Activated naive CD4-positive, alpha-beta T cell treated with anti-CD3 and anti-CD28 coated beads for 36 hours (primary cell): ENCODE measurements at regions not wholly inside any gene's neighbourhood (a gene's known extent, or its start where the extent isn't known, plus 50 kb on each side); places are given as distances from the start of the nearest gene placed in this dataset.
A peak's percentile ranks its signal among the peaks of the same experiment; 100 is the strongest.

Experiments
- CTCF ChIA-PET: fragments of 350-600 bp; sonication (Branson Sonifier 250); formaldehyde crosslinking; loops from one replicate; lab custom pipeline; 2021; ENCODE audit warnings: antibody characterized with exemption; lab: Charles Lee
- DNase-seq: peaks from one replicate; pipeline ENCODE4 v3.0.0-alpha.2; 2020
- H3K27ac Mint-ChIP-seq: one replicate; pipeline ENCODE4 v1.8.0; 2021; ENCODE audit warnings: mild to moderate bottlenecking, mixed read lengths
- H3K27me3 Mint-ChIP-seq: one replicate; pipeline ENCODE4 v1.8.0; 2021; ENCODE audit warnings: low read depth, mixed read lengths
- H3K36me3 Mint-ChIP-seq: one replicate; pipeline ENCODE4 v1.8.0; 2021; ENCODE audit warnings: low read depth, mixed read lengths
- H3K4me1 Mint-ChIP-seq: one replicate; pipeline ENCODE4 v1.8.0; 2021; ENCODE audit warnings: low read depth, mixed read lengths
- H3K4me3 Mint-ChIP-seq: one replicate; pipeline ENCODE4 v1.8.0; 2021; ENCODE audit warnings: mild to moderate bottlenecking, moderate library complexity, mixed read lengths
- H3K9me3 Mint-ChIP-seq: one replicate; pipeline ENCODE4 v1.8.0; 2021; ENCODE audit warnings: mixed read lengths
- intact Hi-C: fragments of 100-400 bp; cut with micrococcal nuclease; formaldehyde crosslinking; loops from one replicate; pipeline ENCODE4 v1.15.1; 2023

- Mint-ChIP-seq H3K4me1 (no peaks in the 10 kb centered on the region), H3K4me3 (no peak overlapping the region), H3K27ac (no peak overlapping the region), H3K9me3 (no peaks in the 10 kb centered on the region), H3K27me3 (peaks cover 11% of the 10 kb centered on the region), H3K36me3 (no peaks in the 10 kb centered on the region)
- DNase-seq = no peak
- CTCF ChIA-PET = no interaction called here
- intact Hi-C loops = no loop called here
Observed at GRCh38 chr13:44108331-44108858, 228.7 kb downstream of the LACC1 start.

- H3K9me3 Mint-ChIP-seq = no peaks in the 10 kb centered on the region
- intact Hi-C loops = no loop called here
- CTCF ChIA-PET = no interaction called here
- no peak for DNase-seq
- H3K36me3 Mint-ChIP-seq = peaks cover 2% of the 10 kb centered on the region
- no peak overlapping the region for H3K27ac Mint-ChIP-seq
- H3K27me3 Mint-ChIP-seq = no peaks in the 10 kb centered on the region
- H3K4me3 Mint-ChIP-seq = no peak overlapping the region
- H3K4me1 Mint-ChIP-seq = no peaks in the 10 kb centered on the region
Observed at GRCh38 chr13:44110091-44110621, 230.5 kb downstream of the LACC1 start.

- no peaks in the 10 kb centered on the region for H3K27me3 Mint-ChIP-seq
- no peak for DNase-seq
- H3K4me1 Mint-ChIP-seq = peaks cover 1% of the 10 kb centered on the region
- intact Hi-C loops = no loop called here
- H3K4me3 Mint-ChIP-seq = no peak overlapping the region
- no peaks in the 10 kb centered on the region for H3K9me3 Mint-ChIP-seq
- H3K27ac Mint-ChIP-seq = no peak overlapping the region
- CTCF ChIA-PET = no interaction called here
- H3K36me3 Mint-ChIP-seq = peaks cover 2% of the 10 kb centered on the region
Observed at GRCh38 chr13:44111701-44112100, 232.0 kb downstream of the LACC1 start.

GRCh38 chr13:44112700-44113329 is 233.1 kb downstream of the LACC1 start:
- H3K36me3 Mint-ChIP-seq = peaks cover 2% of the 10 kb centered on the region
- H3K27me3 Mint-ChIP-seq = no peaks in the 10 kb centered on the region
- H3K9me3 Mint-ChIP-seq = no peaks in the 10 kb centered on the region
- H3K27ac Mint-ChIP-seq = no peak overlapping the region
- H3K4me1 Mint-ChIP-seq = peaks cover 7% of the 10 kb centered on the region
- DNase-seq = no peak
- intact Hi-C loops = no loop called here
- no peak overlapping the region for H3K4me3 Mint-ChIP-seq
- CTCF ChIA-PET = no interaction called here

- CTCF ChIA-PET = interaction anchor here (0.6 kb wide), 1 partner anchor 495 kb away, joined by 3 read pairs; no protein-coding TSS in a partner anchor
- DNase-seq = peak; percentile 4
- intact Hi-C loops = no loop called here
Observed at GRCh38 chr13:44116562-44117332, 237.0 kb downstream of the LACC1 start.

GRCh38 chr13:44117351-44117750 is 237.6 kb downstream of the LACC1 start:
- CTCF ChIA-PET = no interaction called here
- intact Hi-C loops = no loop called here
- Mint-ChIP-seq H3K4me1 (peaks cover 7% of the 10 kb centered on the region), H3K27me3 (no peaks in the 10 kb centered on the region), H3K27ac (no peak overlapping the region), H3K36me3 (peaks cover 2% of the 10 kb centered on the region), H3K4me3 (no peak overlapping the region), H3K9me3 (no peaks in the 10 kb centered on the region)
- no peak for DNase-seq

More at GRCh38 chr13:44116562-44117332, 237.0 kb downstream of the LACC1 start:
- Mint-ChIP-seq H3K9me3 (no peaks in the 10 kb centered on the region), H3K27ac (no peak overlapping the region), H3K4me3 (no peak overlapping the region), H3K4me1 (peaks cover 7% of the 10 kb centered on the region), H3K27me3 (no peaks in the 10 kb centered on the region), H3K36me3 (peaks cover 2% of the 10 kb centered on the region)

- H3K27me3 Mint-ChIP-seq = no peaks in the 10 kb centered on the region
- DNase-seq = no peak
- peaks cover 2% of the 10 kb centered on the region for H3K36me3 Mint-ChIP-seq
- H3K4me3 Mint-ChIP-seq = no peak overlapping the region
- intact Hi-C loops = no loop called here
- H3K27ac Mint-ChIP-seq = no peak overlapping the region
- H3K4me1 Mint-ChIP-seq = peaks cover 7% of the 10 kb centered on the region
- no peaks in the 10 kb centered on the region for H3K9me3 Mint-ChIP-seq
- CTCF ChIA-PET = no interaction called here
Observed at GRCh38 chr13:44117816-44118215, 238.1 kb downstream of the LACC1 start.

- intact Hi-C loops = no loop called here
- CTCF ChIA-PET = interaction anchor here (1.1 kb wide), 1 partner anchor 55 kb away, joined by 3 read pairs; no protein-coding TSS in a partner anchor
- Mint-ChIP-seq H3K27ac (no peak overlapping the region), H3K9me3 (peaks cover 4% of the 10 kb centered on the region), H3K36me3 (peaks cover 2% of the 10 kb centered on the region), H3K27me3 (no peaks in the 10 kb centered on the region), H3K4me3 (no peak overlapping the region), H3K4me1 (peaks cover 7% of the 10 kb centered on the region)
- no peak for DNase-seq
Observed at GRCh38 chr13:44118881-44119280, 239.2 kb downstream of the LACC1 start.

- CTCF ChIA-PET = interaction anchor here (0.7 kb wide), 1 partner anchor 224 kb away, joined by 4 read pairs; no protein-coding TSS in a partner anchor
- peaks cover 7% of the 10 kb centered on the region for H3K4me1 Mint-ChIP-seq
- no peak overlapping the region for H3K27ac Mint-ChIP-seq
- no peaks in the 10 kb centered on the region for H3K27me3 Mint-ChIP-seq
- no peaks in the 10 kb centered on the region for H3K36me3 Mint-ChIP-seq
- intact Hi-C loops = no loop called here
- peaks cover 8% of the 10 kb centered on the region for H3K9me3 Mint-ChIP-seq
- H3K4me3 Mint-ChIP-seq = no peak overlapping the region
- DNase-seq = no peak
Observed at GRCh38 chr13:44120043-44120442, 240.3 kb downstream of the LACC1 start.

GRCh38 chr13:44120849-44121755 is 241.4 kb downstream of the LACC1 start:
- intact Hi-C loops = no loop called here
- Mint-ChIP-seq H3K27me3 (no peaks in the 10 kb centered on the region), H3K36me3 (no peaks in the 10 kb centered on the region), H3K9me3 (peaks cover 8% of the 10 kb centered on the region), H3K4me3 (no peak overlapping the region), H3K4me1 (peaks cover 7% of the 10 kb centered on the region), H3K27ac (no peak overlapping the region)
- no peak for DNase-seq
- CTCF ChIA-PET = no interaction called here

- no peaks in the 10 kb centered on the region for H3K36me3 Mint-ChIP-seq
- no peaks in the 10 kb centered on the region for H3K27me3 Mint-ChIP-seq
- intact Hi-C loops = no loop called here
- H3K27ac Mint-ChIP-seq = no peak overlapping the region
- H3K9me3 Mint-ChIP-seq = peaks cover 8% of the 10 kb centered on the region
- H3K4me1 Mint-ChIP-seq = no peaks in the 10 kb centered on the region
- no peak overlapping the region for H3K4me3 Mint-ChIP-seq
- CTCF ChIA-PET = interaction anchor here (0.6 kb wide), 1 partner anchor 1566 kb away, joined by 3 read pairs; no protein-coding TSS in a partner anchor
- no peak for DNase-seq
Observed at GRCh38 chr13:44124352-44124751, 244.6 kb downstream of the LACC1 start.
